OCI-LY7 (cell line): ENCODE measurements at regions not wholly inside any gene's neighbourhood (a gene's known extent, or its start where the extent isn't known, plus 50 kb on each side); places are given as distances from the start of the nearest gene placed in this dataset.

Experiments
- BruUV-seq: library from RNA; stranded (reverse); fragments of 400-500 nt; replicated peaks from 2 replicates; lab custom pipeline; 2021; lab: Mats Ljungman, UMichigan
- CTCF ChIA-PET: fragments of 300-600 bp; sonication (Branson Sonifier 250); formaldehyde crosslinking; loops from one replicate; lab custom pipeline; 2022; ENCODE audit warnings: antibody characterized with exemption; ENCODE audit not compliant: unreplicated experiment; lab: Charles Lee
- POLR2A ChIA-PET: fragments of 300-600 bp; sonication (Branson Sonifier 250); formaldehyde crosslinking; loops from one replicate; lab custom pipeline; 2022; ENCODE audit warnings: antibody characterized with exemption; lab: Charles Lee
- DNase-seq: peaks from one replicate; pipeline ENCODE4 v3.0.0-alpha.2; 2015; ENCODE audit warnings: low spot score
- H2AFZ ChIP-seq: fragments of 200-600 bp; sonication (generic), shearing (Covaris generic); 2 replicates; pipeline ENCODE4 v1.6.1; 2014; ENCODE audit warnings: mild to moderate bottlenecking, antibody characterized with exemption, low read length, moderate library complexity
- H3K27ac ChIP-seq: fragments of 200-600 bp; sonication (generic); 2 replicates; pipeline ENCODE4 v1.5.1; 2014; ENCODE audit warnings: mixed run types, low read depth, mild to moderate bottlenecking, moderate library complexity, low read length, inconsistent platforms; ENCODE audit not compliant: poor library complexity, severe bottlenecking
- H3K36me3 ChIP-seq: fragments of 200-600 bp; sonication (generic); 2 replicates; pipeline ENCODE4 v1.6.1; 2014; ENCODE audit warnings: mild to moderate bottlenecking, antibody characterized with exemption, low read length, moderate library complexity, mixed read lengths; ENCODE audit not compliant: insufficient read depth
- H3K4me1 ChIP-seq: fragments of 200-600 bp; sonication (generic); 2 replicates; pipeline ENCODE4 v1.5.1; 2014; ENCODE audit warnings: mild to moderate bottlenecking, low read length; ENCODE audit not compliant: insufficient read depth, poor library complexity, severe bottlenecking
- H3K4me2 ChIP-seq: fragments of 200-600 bp; sonication (generic); 2 replicates; pipeline ENCODE4 v1.6.1; 2014; ENCODE audit warnings: mild to moderate bottlenecking, low read length
- H3K4me3 ChIP-seq: fragments of 200-600 bp; sonication (generic); 2 replicates; pipeline ENCODE4 v1.5.1; 2014; ENCODE audit warnings: mild to moderate bottlenecking, low read depth, low read length; ENCODE audit not compliant: poor library complexity, severe bottlenecking
- H3K79me2 ChIP-seq: fragments of 200-600 bp; sonication (generic); 2 replicates; pipeline ENCODE4 v1.6.1; 2016; ENCODE audit warnings: low read depth, mild to moderate bottlenecking, low read length, moderate library complexity, mixed read lengths; ENCODE audit not compliant: insufficient read depth
- H3K9me2 ChIP-seq: fragments of 200-600 bp; sonication (generic); 2 replicates; pipeline ENCODE4 v1.6.1; 2016; ENCODE audit warnings: mild to moderate bottlenecking, low read length, mixed read lengths; ENCODE audit not compliant: insufficient read depth
- H3K9me3 ChIP-seq: fragments of 200-600 bp; sonication (generic); 2 replicates; pipeline ENCODE4 v1.6.1; 2014; ENCODE audit warnings: mild to moderate bottlenecking, mixed run types, low read length, mixed read lengths
- H4K20me1 ChIP-seq: fragments of 200-600 bp; sonication (generic); 2 replicates; pipeline ENCODE4 v1.6.1; 2014; ENCODE audit warnings: mild to moderate bottlenecking, antibody characterized with exemption, low read length, moderate library complexity, mixed read lengths; ENCODE audit not compliant: insufficient read depth
- EZH2phosphoT487 ChIP-seq: fragments of 200-600 bp; sonication (generic); IDR thresholded peaks from 2 replicates; pipeline ENCODE4 v1.6.1; 2018; ENCODE audit warnings: low read depth, borderline replicate concordance, mild to moderate bottlenecking, mixed run types, antibody characterized with exemption, low read length, moderate library complexity, mixed read lengths
- intact Hi-C: fragments of 100-400 bp; cut with micrococcal nuclease; formaldehyde crosslinking; loops from one replicate; pipeline ENCODE4 v1.10.0; 2022; ENCODE audit not compliant: unreplicated experiment
- TF ChIP-seq, protein P1 (sequence below): fragments of 200-600 bp; sonication (generic); conservative IDR thresholded peaks from 2 replicates; pipeline ENCODE4 v1.5.1; 2014; ENCODE audit warnings: mild to moderate bottlenecking, antibody characterized with exemption, low read length, moderate library complexity, mixed read lengths

- POLR2A ChIA-PET, result interaction anchor here (0.6 to 1.0 kb wide), 3 partner anchors 10 to 21 kb away, joined by 3 read pairs; no protein-coding TSS in a partner anchor
- Histone ChIP-seq H3K9me2 (no peaks in the 10 kb centered on the region), H3K9me3 (no peaks in the 10 kb centered on the region), H3K27ac (no peak overlapping the region), H3K79me2 (no peaks in the 10 kb centered on the region), H3K4me2 (no peak overlapping the region), H3K4me1 (no peaks in the 10 kb centered on the region), H4K20me1 (no peaks in the 10 kb centered on the region), H3K4me3 (no peak overlapping the region), H2AFZ (no peak overlapping the region), H3K36me3 (no peaks in the 10 kb centered on the region)
- no peak for DNase-seq
- intact Hi-C loops, result no loop called here
- CTCF ChIA-PET, result no interaction called here
- TF ChIP-seq, protein P1, sequence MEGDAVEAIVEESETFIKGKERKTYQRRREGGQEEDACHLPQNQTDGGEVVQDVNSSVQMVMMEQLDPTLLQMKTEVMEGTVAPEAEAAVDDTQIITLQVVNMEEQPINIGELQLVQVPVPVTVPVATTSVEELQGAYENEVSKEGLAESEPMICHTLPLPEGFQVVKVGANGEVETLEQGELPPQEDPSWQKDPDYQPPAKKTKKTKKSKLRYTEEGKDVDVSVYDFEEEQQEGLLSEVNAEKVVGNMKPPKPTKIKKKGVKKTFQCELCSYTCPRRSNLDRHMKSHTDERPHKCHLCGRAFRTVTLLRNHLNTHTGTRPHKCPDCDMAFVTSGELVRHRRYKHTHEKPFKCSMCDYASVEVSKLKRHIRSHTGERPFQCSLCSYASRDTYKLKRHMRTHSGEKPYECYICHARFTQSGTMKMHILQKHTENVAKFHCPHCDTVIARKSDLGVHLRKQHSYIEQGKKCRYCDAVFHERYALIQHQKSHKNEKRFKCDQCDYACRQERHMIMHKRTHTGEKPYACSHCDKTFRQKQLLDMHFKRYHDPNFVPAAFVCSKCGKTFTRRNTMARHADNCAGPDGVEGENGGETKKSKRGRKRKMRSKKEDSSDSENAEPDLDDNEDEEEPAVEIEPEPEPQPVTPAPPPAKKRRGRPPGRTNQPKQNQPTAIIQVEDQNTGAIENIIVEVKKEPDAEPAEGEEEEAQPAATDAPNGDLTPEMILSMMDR, result no peak
- TF ChIP-seq EZH2phosphoT487, result no peak
- BruUV-seq, result no TSS peak
Measured at GRCh38 chr6:19034986-19035385, 647.8 kb downstream of the RNF144B start.

DNA sequence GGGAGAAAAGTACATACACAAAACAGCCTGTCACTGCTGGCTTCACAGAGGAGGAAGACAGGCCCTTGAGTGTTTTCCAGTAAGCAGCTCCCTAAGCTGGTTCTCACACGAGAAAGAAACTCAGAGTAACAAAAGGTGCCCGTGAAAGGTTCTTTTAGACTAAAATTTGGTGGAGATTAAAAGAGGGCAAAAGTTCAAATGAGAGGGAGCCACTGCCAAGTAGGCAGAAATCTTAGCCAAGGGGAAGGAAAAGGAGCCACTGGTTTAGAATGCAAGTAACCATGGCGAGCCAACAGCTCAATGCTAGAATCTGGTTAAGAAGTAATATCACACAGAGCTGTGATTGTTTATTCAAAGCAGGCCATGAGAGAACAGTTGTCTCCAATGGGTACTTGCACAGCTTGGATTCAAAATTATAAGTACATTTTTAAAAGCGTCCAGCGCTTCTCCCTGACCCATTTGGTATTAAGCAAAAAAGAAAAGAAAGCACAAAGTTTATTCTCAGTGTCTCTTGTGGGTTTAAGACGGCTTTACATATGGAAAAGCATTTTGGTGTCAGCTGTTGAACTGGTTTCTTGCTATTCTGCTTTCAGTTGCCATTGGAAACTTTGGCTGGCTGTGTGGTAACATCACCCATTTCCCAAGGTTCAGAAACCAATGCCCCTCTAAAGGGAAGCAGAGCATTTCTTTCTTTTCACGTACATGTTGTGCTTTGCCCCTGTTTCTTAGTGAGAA lies 648.5 kb downstream of the RNF144B start:
- no TSS peak for BruUV-seq
- no peaks in the 10 kb centered on the region for H3K4me1 ChIP-seq
- no peaks in the 10 kb centered on the region for H4K20me1 ChIP-seq
- ChIA-PET CTCF (interaction anchor here (0.6 kb wide), 1 partner anchor 1647 kb away, joined by 3 read pairs; no protein-coding TSS in a partner anchor), POLR2A (interaction anchor here (0.6 to 1.0 kb wide), 3 partner anchors 11 to 441 kb away, joined by 3 read pairs; no protein-coding TSS in a partner anchor)
- no peak overlapping the region for H2AFZ ChIP-seq
- no peaks in the 10 kb centered on the region for H3K9me3 ChIP-seq
- H3K4me2 ChIP-seq, result no peak overlapping the region
- no peak for TF ChIP-seq EZH2phosphoT487
- TF ChIP-seq, protein P1, result no peak
- DNase-seq, result no peak
- no peaks in the 10 kb centered on the region for H3K79me2 ChIP-seq
- no peak overlapping the region for H3K4me3 ChIP-seq
- intact Hi-C loops, result no loop called here
- no peaks in the 10 kb centered on the region for H3K9me2 ChIP-seq
- H3K27ac ChIP-seq, result no peak overlapping the region
- H3K36me3 ChIP-seq, result no peaks in the 10 kb centered on the region

DNA sequence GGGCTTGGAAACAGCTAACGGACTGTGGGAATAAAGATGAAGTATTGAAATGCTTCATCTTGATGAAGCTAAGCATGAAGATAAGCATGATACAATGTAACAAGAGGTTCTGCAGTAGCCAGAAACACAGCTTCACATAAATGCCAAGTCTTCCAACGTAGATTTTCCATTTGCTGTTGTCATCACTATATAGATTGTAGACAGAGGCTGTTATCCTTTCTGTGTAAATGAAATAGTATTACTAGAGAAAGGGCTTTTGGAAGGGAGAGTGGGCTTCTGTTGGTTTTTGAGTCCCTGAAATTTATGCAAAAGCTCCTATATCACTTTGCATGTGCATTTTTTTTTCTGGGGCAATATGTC lies 649.0 kb downstream of the RNF144B start:
- BruUV-seq, result no TSS peak
- no peaks in the 10 kb centered on the region for H4K20me1 ChIP-seq

More for the DNA sequence above, 649.0 kb downstream of the RNF144B start:
- Histone ChIP-seq H3K9me2 (no peaks in the 10 kb centered on the region), H3K36me3 (no peaks in the 10 kb centered on the region), H3K4me2 (no peak overlapping the region), H3K9me3 (no peaks in the 10 kb centered on the region), H2AFZ (no peak overlapping the region), H3K4me1 (no peaks in the 10 kb centered on the region), H3K27ac (no peak overlapping the region), H3K4me3 (no peak overlapping the region), H3K79me2 (no peaks in the 10 kb centered on the region)
- TF ChIP-seq, protein P1, result no peak
- TF ChIP-seq EZH2phosphoT487, result no peak
- no peak for DNase-seq
- CTCF ChIA-PET, result interaction anchor here (0.6 kb wide), 1 partner anchor 1646 kb away, joined by 3 read pairs; no protein-coding TSS in a partner anchor
- intact Hi-C loops, result no loop called here
- POLR2A ChIA-PET, result interaction anchor here (0.6 kb wide), 1 partner anchor 441 kb away, joined by 3 read pairs; no protein-coding TSS in a partner anchor
